Fibroblast of skin of right quadriceps (primary cell): ENCODE measurements at regions not wholly inside any gene's neighbourhood (a gene's known extent, or its start where the extent isn't known, plus 50 kb on each side); places are given as distances from the start of the nearest gene placed in this dataset.
"Not testable (repeated sequence)": the region's sequence is repeated elsewhere in the genome, so short reads cannot be mapped to it uniquely, and the experiment has no call there.

ENCODE experiments used
- DNase-seq: peaks from one replicate; pipeline ENCODE4 v3.0.0-alpha.2; 2013

- DNase-seq = no peak
These were observed 264.7 kb upstream of the ZRANB2 start for GRCh38 chr1:71345491-71345890.

GRCh38 chr1:71343686-71344416, 263.0 kb upstream of the ZRANB2 start:
- DNase-seq = no peak

GRCh38 chr1:71339238-71339637, 258.4 kb upstream of the ZRANB2 start:
- no peak for DNase-seq

- DNase-seq = no peak
These were observed 250.2 kb upstream of the ZRANB2 start for GRCh38 chr1:71330991-71331390.

- DNase-seq = no peak
These were observed 243.9 kb upstream of the ZRANB2 start for GRCh38 chr1:71324671-71325267.

- no peak for DNase-seq
These were observed 231.7 kb upstream of the ZRANB2 start for GRCh38 chr1:71312545-71312944.

- DNase-seq = no peak
These were observed 230.5 kb upstream of the ZRANB2 start for GRCh38 chr1:71311376-71311775.

GRCh38 chr1:71307451-71307850, 226.6 kb upstream of the ZRANB2 start:
- peak; percentile 86 for DNase-seq

GRCh38 chr1:71304125-71304524, 223.3 kb upstream of the ZRANB2 start:
- DNase-seq = no peak

- DNase-seq = no peak
These were observed 222.8 kb upstream of the ZRANB2 start for GRCh38 chr1:71303617-71304041.

- DNase-seq = peak; percentile 23
These were observed 217.8 kb upstream of the ZRANB2 start for GRCh38 chr1:71298633-71299032.

- peak; percentile 31 for DNase-seq
These were observed 215.8 kb upstream of the ZRANB2 start for GRCh38 chr1:71296551-71297134.

GRCh38 chr1:71295350-71295749, 214.5 kb upstream of the ZRANB2 start:
- no peak for DNase-seq

- peak; percentile 35 for DNase-seq
These were observed 213.3 kb upstream of the ZRANB2 start for GRCh38 chr1:71294178-71294577.

- no peak for DNase-seq
These were observed 211.4 kb upstream of the ZRANB2 start for GRCh38 chr1:71292203-71292602.

GRCh38 chr1:71290506-71291237, 209.8 kb upstream of the ZRANB2 start:
- DNase-seq = not testable (repeated sequence)

- DNase-seq = no peak
These were observed 204.7 kb upstream of the ZRANB2 start for GRCh38 chr1:71285529-71285928.

GRCh38 chr1:71276466-71276865, 195.6 kb upstream of the ZRANB2 start:
- no peak for DNase-seq

- DNase-seq = peak; percentile 90
These were observed 192.5 kb upstream of the ZRANB2 start for GRCh38 chr1:71273334-71273733.

- DNase-seq = no peak
These were observed 189.6 kb upstream of the ZRANB2 start for GRCh38 chr1:71270394-71270915.

GRCh38 chr1:71269818-71270217, 189.0 kb upstream of the ZRANB2 start:
- DNase-seq = peak; percentile 4

- no peak for DNase-seq
These were observed 188.3 kb upstream of the ZRANB2 start for GRCh38 chr1:71269179-71269578.

GRCh38 chr1:71267220-71267619, 186.4 kb upstream of the ZRANB2 start:
- DNase-seq = no peak
